ENCODE measurements at regions not wholly inside any gene's neighbourhood (a gene's known extent, or its start where the extent isn't known, plus 50 kb on each side); places are given as distances from the start of the nearest gene placed in this dataset.

- Histone ChIP-seq H3K4me3 (no peak overlapping the region), H3K27me3 (no peaks in the 10 kb centered on the region), H3K36me3 (no peaks in the 10 kb centered on the region), H3K9me3 (ENCODE audit: low read depth) (no peaks in the 10 kb centered on the region), H3K4me1 (ENCODE audit: low read depth) (peaks cover 18% of the 10 kb centered on the region), H3K27ac (no peak overlapping the region)
- no peak for DNase-seq (ENCODE audit: low read depth in 1 of 2, low spot score in 1 of 2)
- TF ChIP-seq CTCF (IDR thresholded peaks at IDR 0.05; ENCODE audit: low read depth, low read length): no peak
Observed at GRCh38 chr10:45080331-45080730, 79.6 kb downstream of the ZNF22 start.

- no peak overlapping the region for H3K27ac ChIP-seq
- DNase-seq (ENCODE audit: low read depth in 1 of 2, low spot score in 1 of 2): no peak
- H3K36me3 ChIP-seq: no peaks in the 10 kb centered on the region
- H3K9me3 ChIP-seq (ENCODE audit: low read depth): no peaks in the 10 kb centered on the region
- H3K4me3 ChIP-seq: no peak overlapping the region
- H3K4me1 ChIP-seq (ENCODE audit: low read depth): no peaks in the 10 kb centered on the region
- no peak for TF ChIP-seq CTCF (IDR thresholded peaks at IDR 0.05; ENCODE audit: low read depth, low read length)
- H3K27me3 ChIP-seq: no peaks in the 10 kb centered on the region
Observed at GRCh38 chr10:45082176-45082575, 81.5 kb downstream of the ZNF22 start.

GRCh38 chr10:45091968-45092367, 91.2 kb downstream of the ZNF22 start:
- TF ChIP-seq CTCF (IDR thresholded peaks at IDR 0.05; ENCODE audit: low read depth, low read length): no peak
- Histone ChIP-seq H3K27ac (no peak overlapping the region), H3K4me1 (ENCODE audit: low read depth) (peaks cover 6% of the 10 kb centered on the region), H3K27me3 (no peaks in the 10 kb centered on the region), H3K4me3 (no peak overlapping the region), H3K36me3 (no peaks in the 10 kb centered on the region), H3K9me3 (ENCODE audit: low read depth) (no peaks in the 10 kb centered on the region)
- DNase-seq (ENCODE audit: low read depth in 1 of 2, low spot score in 1 of 2): no peak

- Histone ChIP-seq H3K27me3 (no peaks in the 10 kb centered on the region), H3K4me1 (ENCODE audit: low read depth) (peaks cover 6% of the 10 kb centered on the region), H3K9me3 (ENCODE audit: low read depth) (no peaks in the 10 kb centered on the region), H3K36me3 (no peaks in the 10 kb centered on the region), H3K27ac (no peak overlapping the region), H3K4me3 (no peak overlapping the region)
- TF ChIP-seq CTCF (IDR thresholded peaks at IDR 0.05; ENCODE audit: low read depth, low read length): no peak
- no peak for DNase-seq (ENCODE audit: low read depth in 1 of 2, low spot score in 1 of 2)
Observed at GRCh38 chr10:45093945-45094344, 93.2 kb downstream of the ZNF22 start.

- no peaks in the 10 kb centered on the region for H3K36me3 ChIP-seq
- H3K27me3 ChIP-seq: no peaks in the 10 kb centered on the region
- peaks cover 6% of the 10 kb centered on the region for H3K4me1 ChIP-seq (ENCODE audit: low read depth)
- no peaks in the 10 kb centered on the region for H3K9me3 ChIP-seq (ENCODE audit: low read depth)
- H3K4me3 ChIP-seq: no peak overlapping the region
- no peak for TF ChIP-seq CTCF (IDR thresholded peaks at IDR 0.05; ENCODE audit: low read depth, low read length)
- DNase-seq (ENCODE audit: low read depth in 1 of 2, low spot score in 1 of 2): no peak
- no peak overlapping the region for H3K27ac ChIP-seq
Observed at GRCh38 chr10:45095286-45095685, 94.6 kb downstream of the ZNF22 start.

GRCh38 chr10:45096001-45096400, 95.3 kb downstream of the ZNF22 start:
- Histone ChIP-seq H3K4me3 (no peak overlapping the region), H3K36me3 (no peaks in the 10 kb centered on the region), H3K27ac (no peak overlapping the region), H3K4me1 (ENCODE audit: low read depth) (peaks cover 6% of the 10 kb centered on the region), H3K9me3 (ENCODE audit: low read depth) (no peaks in the 10 kb centered on the region), H3K27me3 (no peaks in the 10 kb centered on the region)
- TF ChIP-seq CTCF (IDR thresholded peaks at IDR 0.05; ENCODE audit: low read depth, low read length): no peak
- DNase-seq (ENCODE audit: low read depth in 1 of 2, low spot score in 1 of 2): no peak
